H1 (cell line): ENCODE measurements at regions not wholly inside any gene's neighbourhood (a gene's known extent, or its start where the extent isn't known, plus 50 kb on each side); places are given as distances from the start of the nearest gene placed in this dataset.

ENCODE experiments used
- CHD7 ChIP-seq: fragments of 300-600 bp; sonication (generic); IDR thresholded peaks from 2 replicates; pipeline ENCODE4 v1.7.1; 2012; ENCODE audit warnings: low read length, moderate library complexity, mild to moderate bottlenecking, inconsistent platforms; ENCODE audit not compliant: insufficient replicate concordance
- EGR1 ChIP-seq: IDR thresholded peaks from 2 replicates; pipeline ENCODE4 v1.6.1; 2011; ENCODE audit warnings: low read depth, low read length, borderline replicate concordance
- POLR2A ChIP-seq, 2 experiments: IDR thresholded peaks; 1 replicate in 1 of 2; 2 replicates in 1 of 2; pipeline ENCODE4 v1.6.1; 2011; ENCODE audit warnings: low read depth in 2 of 2, low read length in 2 of 2, mild to moderate bottlenecking in 2 of 2; ENCODE audit errors: control extremely low read depth in 1 of 2
- POLR2AphosphoS5 ChIP-seq: IDR thresholded peaks from 2 replicates; pipeline ENCODE4 v1.6.1; 2011; ENCODE audit warnings: low read depth, low read length
- SIN3A ChIP-seq, 2 experiments: IDR thresholded peaks in 1 of 2; conservative IDR thresholded peaks in 1 of 2; 2 replicates each; pipeline ENCODE4 v1.6.1; 2011 to 2012; ENCODE audit warnings: low read length in 2 of 2, improper control_type of control experiment in 1 of 2, low read depth in 1 of 2, mild to moderate bottlenecking in 1 of 2
- SP2 ChIP-seq: IDR thresholded peaks from 2 replicates; pipeline ENCODE4 v1.6.1; 2012; ENCODE audit warnings: mild to moderate bottlenecking, low read length, inconsistent platforms
- TF ChIP-seq, protein P1 (sequence below): IDR thresholded peaks from 2 replicates; pipeline ENCODE4 v1.6.1; 2011; ENCODE audit warnings: low read length, improper control_type of control experiment

GRCh38 chr12:20140751-20141150 is 227.6 kb upstream of the PDE3A start (continued):
- TF ChIP-seq CHD7 (no peak), POLR2AphosphoS5 (no peak), POLR2A (IDR thresholded peaks at IDR 0.05; ENCODE audit: control extremely low read depth in 1 of 2, low read depth in 2 of 2, low read length in 2 of 2) (no peak), EGR1 (no peak), SP2 (no peak), SIN3A (conservative IDR thresholded peaks at IDR 0.05 in 1 of 2, IDR thresholded peaks at IDR 0.05 in 1 of 2; ENCODE audit: low read depth in 1 of 2, low read length in 2 of 2) (no peak)
- TF ChIP-seq, protein P1, sequence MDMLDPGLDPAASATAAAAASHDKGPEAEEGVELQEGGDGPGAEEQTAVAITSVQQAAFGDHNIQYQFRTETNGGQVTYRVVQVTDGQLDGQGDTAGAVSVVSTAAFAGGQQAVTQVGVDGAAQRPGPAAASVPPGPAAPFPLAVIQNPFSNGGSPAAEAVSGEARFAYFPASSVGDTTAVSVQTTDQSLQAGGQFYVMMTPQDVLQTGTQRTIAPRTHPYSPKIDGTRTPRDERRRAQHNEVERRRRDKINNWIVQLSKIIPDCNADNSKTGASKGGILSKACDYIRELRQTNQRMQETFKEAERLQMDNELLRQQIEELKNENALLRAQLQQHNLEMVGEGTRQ: no peak
